Sciatic nerve (tissue), 2 donors: ENCODE measurements at regions not wholly inside any gene's neighbourhood (a gene's known extent, or its start where the extent isn't known, plus 50 kb on each side); places are given as distances from the start of the nearest gene placed in this dataset.
"Not testable (repeated sequence)": the region's sequence is repeated elsewhere in the genome, so short reads cannot be mapped to it uniquely, and the experiment has no call there.

Source experiments
- ATAC-seq: fragments of 200-7000 bp; cut with Tn5 transposase; one replicate; pipeline ENCODE4 v1.9.1; 2020; ENCODE audit warnings: mild to moderate bottlenecking, moderate library complexity
- DNase-seq: peaks from one replicate; pipeline ENCODE4 v3.0.0-alpha.2; 2020; ENCODE audit warnings: low spot score
- intact Hi-C: fragments of 100-400 bp; cut with DNase I; formaldehyde crosslinking; loops from one replicate; pipeline ENCODE4 v1.14.2; 2022
- donor health status: DM: no; HTN: no; CAD: no.
- donor health status: DM: no; HTN: no; CAD: no.

DNA sequence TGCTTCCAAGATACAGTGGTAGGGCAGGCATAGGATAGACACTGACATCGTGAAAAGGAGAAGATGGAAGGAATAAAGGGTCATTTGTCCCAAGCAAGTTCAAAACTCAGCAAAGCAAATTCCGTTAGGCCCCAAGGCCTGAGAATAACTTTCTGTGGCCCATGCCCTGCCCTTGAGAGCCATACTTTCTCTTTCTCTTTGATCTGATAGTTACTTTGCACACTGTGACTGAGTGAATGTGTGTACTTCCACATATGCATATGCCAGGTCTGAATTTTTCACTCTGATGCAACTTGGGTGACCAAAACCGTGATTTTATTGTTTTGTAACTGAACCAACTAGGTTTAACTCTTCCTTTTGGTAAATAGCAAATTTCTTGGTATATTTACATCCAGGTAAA is 371.5 kb downstream of the RAB38 start:
- DNase-seq (no peak), ATAC-seq (no peak)
- intact Hi-C loops: no loop called here

DNA sequence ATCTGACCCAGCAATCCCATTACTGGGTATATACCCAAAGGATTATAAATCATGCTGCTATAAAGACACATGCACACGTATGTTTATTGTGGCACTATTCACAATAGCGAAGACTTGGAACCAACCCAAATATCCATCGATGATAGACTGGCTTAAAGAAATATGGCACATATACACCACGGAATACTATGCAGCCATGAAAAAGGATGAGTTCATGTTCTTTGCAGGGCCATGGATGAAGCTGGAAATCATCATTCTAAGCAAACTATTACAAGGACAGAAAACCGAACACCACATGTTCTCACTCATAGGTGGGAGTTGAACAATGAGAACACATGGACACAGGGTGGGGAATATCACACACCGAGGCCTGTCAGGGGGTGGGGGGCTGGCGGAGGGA is 390.4 kb downstream of the RAB38 start:
- ATAC-seq, DNase-seq, intact Hi-C loops: not testable (repeated sequence)

DNA sequence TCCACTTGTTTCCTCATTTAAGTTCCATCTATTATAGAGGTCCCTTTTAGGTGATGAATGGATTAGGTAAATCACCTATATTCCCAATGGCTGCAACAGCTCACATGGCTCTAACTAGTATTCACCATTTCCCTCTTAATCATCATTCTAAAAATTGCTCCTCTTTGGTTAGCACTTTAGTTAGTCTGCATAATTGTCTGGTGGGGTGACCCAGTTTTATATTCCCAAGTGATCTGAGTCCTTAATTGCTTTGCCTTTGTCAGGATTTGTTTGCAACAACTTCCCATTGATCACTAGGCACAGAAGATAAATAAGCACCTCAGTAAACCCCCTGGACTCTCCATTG is 395.2 kb downstream of the RAB38 start:
- intact Hi-C loops: no loop called here
- DNase-seq (no peak), ATAC-seq (no peak)

DNA sequence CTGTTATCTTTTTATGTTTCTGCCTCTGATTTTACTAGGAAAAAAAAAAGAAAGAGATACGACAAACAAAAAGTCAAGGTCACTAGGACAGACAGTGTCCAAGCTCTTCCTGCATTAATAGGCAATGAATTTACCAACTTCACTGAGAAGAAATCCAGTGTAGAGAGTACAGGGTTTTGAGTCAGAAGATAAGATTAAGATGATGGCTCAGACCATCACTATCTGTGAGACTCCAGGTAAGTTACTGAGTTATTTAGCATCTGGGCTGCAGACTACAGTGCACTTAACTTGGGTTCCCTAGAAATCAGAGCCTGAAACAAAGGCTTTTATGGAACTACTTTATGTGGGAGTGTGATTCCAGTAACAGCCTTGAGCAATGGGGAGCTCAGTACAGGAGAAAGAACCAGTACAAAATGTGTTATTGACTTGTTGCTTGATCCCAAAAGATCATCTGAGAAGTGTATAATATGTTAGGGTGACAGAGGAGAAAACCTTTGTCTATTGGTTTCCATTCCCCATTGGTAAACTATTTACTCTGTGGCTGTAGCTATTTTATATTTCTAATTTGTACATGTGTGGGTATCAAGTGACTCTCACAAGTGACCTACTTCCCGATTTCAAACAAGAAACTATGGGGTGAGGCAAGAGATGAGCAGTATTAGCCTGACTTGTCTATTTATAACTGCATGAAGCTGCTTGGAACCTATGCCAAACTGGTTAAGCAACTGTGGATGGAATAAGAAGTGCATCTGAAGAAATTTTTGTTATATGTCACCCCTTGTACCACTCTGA is 395.8 kb downstream of the RAB38 start:
- intact Hi-C loops: no loop called here
- DNase-seq: no peak
- ATAC-seq: no peak

DNA sequence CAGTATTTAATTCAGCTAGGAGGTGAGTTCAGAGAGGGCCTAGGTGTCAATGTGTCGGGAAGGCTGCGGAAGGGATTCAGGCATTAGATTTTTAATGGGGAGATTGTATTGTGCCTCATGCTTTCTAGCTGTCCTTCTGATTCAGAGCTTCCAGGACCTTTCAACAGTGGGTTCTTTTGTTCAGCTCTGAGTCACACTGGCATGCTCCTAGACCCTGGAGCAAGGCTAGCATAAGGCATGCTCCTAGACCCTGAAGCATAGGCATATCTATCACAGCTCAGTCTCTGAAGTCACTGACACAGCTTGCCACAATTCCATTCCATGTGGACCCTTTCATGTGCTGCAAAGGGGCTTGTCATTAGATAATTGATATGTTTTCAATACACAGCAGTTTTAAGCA is 396.9 kb downstream of the RAB38 start:
- DNase-seq (no peak), ATAC-seq (no peak)
- intact Hi-C loops: no loop called here

DNA sequence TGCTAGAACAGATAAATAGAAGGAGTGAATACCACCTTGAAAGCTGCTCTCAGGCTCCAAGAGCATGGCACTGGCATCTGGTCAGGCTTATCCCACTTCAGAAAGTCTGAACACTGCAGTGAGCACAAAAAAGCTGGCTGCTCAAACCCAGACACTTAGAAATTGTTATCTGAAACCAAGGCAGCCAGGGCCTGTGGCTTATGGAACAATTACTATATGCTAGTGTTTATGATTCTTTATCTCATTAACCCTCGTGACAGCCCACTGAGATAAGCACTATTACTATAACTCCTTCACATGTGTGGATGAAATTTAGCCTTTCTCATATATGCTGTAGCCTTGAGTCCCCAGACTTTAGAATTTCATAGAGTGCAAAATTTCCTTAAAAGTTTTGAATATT is 400.2 kb downstream of the RAB38 start:
- ATAC-seq (no peak), DNase-seq (no peak)
- intact Hi-C loops: no loop called here

DNA sequence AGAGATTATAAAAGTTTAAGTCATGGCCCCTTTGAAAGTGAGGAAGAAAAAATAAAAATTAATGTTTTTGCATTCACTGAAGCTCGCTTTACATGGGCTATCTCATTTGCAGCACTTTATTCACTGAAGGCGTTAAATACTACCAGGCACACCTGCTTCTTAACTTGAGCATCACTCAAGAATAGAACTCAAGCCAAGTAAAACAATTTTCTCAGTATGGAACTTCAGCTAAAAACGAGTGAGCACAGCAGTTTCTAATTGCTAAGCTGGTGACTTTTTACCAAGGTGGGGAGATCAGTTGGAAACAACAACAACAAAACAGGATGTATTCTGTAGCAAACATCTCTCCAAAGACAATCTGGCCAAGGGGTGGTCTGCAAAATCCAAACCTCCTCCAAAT is 405.6 kb downstream of the RAB38 start:
- ATAC-seq: no peak
- no peak for DNase-seq
- intact Hi-C loops: no loop called here

DNA sequence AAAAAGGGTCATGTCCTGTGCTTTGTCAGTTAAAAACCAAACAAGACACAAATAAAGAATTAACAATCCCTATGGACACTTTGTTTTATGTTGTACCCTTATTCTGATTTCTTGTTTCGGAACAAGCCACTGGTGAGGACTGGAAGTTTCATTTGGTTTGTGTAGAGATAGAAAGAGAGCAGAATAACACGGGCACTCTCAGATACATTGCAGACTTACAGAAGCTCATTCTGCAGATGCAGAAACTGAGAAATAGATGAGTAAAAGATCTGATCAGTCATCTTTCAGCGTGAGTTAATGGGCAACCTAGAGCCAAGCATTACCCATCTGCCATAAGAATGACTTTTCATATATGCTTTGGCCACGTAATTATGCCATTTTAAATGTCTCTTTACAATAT is 407.6 kb downstream of the RAB38 start:
- DNase-seq (no peak), ATAC-seq (no peak)
- intact Hi-C loops: no loop called here

DNA sequence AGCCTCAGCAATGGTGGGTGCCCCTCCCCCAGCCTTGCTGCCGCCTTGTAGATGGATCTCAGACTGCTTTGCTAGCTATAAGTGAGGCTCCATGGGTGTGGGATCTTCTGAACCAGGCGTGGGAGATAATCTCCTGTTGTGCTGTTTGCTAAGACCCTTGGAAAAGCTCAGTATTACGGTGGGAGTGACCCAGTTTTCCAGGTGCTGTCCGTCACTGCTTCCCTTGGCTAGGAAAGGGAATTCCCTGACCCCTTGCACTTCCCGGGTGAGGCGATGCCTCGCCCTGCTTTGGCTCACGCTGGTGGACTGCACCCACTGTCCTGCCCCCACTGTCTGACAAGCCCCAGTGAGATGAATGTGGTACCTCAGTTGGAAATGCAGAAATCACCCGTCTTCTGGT is 411.2 kb downstream of the RAB38 start:
- intact Hi-C loops, ATAC-seq, DNase-seq: not testable (repeated sequence)

DNA sequence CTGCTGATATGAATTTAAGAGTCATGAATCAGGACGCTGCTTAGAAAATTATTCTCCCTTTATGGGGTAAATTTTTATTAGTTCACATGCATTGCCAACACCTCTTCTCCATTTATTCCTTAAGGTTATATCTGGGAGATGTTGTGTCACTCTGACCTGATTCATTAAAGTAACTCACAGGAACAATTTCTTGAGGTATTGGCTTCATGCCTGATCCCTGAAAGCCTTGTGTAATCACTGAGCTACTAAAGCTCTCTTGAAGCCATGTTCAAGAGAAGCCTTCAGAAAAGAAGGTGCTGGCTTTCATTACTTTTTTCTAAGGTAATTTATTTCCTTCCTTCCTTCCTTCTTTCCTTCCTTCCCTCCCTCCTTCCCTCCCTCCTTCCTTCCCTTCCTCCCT is 420.6 kb downstream of the RAB38 start:
- ATAC-seq: no peak
- intact Hi-C loops: no loop called here

DNA sequence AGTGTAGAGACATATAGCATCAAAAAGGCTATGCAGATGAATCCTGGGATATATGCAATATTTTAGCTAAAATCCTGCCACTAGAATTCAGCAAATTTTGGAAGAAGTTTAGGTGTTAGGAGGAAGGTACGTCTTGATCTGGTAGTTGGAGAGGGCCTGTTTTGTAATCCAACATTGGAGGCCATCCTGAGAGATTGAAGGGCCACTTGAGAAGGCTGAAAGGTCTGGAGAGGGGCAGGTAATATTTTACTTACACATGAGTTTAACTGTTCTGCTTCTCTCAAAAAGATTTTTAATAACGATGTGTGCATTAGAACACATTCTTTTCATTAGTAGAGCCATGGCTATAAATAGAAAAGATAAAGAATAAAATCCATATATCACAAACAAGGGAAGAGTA is 422.1 kb downstream of the RAB38 start:
- ATAC-seq (no peak), DNase-seq (no peak)
- intact Hi-C loops: no loop called here

More for the DNA sequence above, 420.6 kb downstream of the RAB38 start:
- no peak for DNase-seq

DNA sequence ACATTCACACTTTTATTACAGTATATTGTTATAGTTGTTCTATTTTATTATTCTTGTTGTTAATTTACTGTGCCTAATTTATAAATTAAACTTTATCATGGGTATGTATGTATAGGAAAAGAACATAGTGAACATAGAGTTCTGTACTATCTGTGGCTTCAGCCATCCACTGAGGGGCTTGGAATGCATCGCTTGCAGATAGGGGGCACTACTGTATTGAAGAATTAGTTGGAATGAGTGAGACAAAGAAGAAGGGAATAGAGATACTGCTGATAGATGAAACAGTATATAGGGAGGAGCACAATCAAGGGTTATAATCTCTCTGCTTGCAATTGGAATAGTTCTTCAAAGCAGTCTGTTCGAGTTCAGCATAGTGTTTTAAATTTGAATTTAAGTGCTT is 432.2 kb downstream of the RAB38 start:
- no peak for ATAC-seq
- intact Hi-C loops: no loop called here
- no peak for DNase-seq

DNA sequence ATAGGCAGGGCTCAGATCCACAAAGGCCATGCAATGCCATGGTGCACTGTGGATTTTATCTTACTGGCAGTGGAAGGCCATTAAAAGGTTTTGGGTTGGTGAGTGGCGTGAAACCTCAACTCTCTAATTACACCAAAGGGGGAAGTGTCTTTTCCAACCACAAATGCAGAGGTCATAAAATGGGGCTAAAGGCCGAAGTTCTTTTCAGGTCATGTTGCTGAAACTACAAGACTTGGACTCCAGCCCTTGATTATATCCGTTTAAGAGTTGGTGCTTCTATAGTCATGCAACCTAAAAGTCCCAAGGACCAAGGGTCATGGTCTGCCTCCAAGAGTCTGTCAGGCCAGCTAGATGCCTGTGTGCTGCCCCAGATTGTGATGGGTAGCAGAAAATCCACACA is 434.3 kb downstream of the RAB38 start:
- DNase-seq (no peak), ATAC-seq (no peak)
- intact Hi-C loops: no loop called here

DNA sequence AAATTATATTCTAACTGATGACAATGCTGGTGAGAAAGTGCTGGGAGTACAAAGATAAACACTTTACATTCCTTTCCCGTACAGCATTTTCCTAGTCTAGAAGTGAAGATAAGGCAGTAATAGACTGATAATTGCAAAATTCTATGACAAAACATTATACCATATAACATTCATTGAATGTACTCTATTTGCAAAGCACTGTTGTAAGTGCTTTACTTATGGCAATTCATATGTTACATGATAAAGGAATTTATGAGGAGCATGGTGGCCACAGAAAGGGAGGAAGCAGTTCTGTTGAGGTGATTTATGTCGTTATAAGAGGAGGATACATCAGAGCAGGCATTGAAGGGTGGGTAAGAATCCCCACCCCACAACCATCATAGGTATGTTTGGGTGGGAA is 434.8 kb downstream of the RAB38 start:
- DNase-seq (no peak), ATAC-seq (no peak)
- intact Hi-C loops: no loop called here

DNA sequence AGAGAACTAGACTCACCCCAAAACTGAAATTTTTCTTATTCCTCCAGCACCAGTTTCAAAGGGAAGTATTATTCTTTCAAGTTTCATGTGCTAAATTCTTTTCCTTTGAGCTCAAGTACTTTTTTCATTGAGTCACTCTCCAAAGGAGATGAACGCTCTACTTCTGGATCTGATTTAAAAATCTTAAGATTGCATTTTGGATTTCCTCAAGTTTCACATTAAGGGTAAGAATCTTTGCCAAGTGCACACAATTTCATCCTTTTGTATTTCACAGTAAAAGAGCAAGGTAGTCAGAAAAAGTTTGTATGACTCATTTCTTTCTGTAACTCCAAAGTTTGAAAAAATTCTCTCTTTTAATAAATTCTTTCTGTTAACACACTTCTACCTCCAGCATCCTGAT is 435.5 kb downstream of the RAB38 start:
- DNase-seq (no peak), ATAC-seq (no peak)
- intact Hi-C loops: no loop called here

DNA sequence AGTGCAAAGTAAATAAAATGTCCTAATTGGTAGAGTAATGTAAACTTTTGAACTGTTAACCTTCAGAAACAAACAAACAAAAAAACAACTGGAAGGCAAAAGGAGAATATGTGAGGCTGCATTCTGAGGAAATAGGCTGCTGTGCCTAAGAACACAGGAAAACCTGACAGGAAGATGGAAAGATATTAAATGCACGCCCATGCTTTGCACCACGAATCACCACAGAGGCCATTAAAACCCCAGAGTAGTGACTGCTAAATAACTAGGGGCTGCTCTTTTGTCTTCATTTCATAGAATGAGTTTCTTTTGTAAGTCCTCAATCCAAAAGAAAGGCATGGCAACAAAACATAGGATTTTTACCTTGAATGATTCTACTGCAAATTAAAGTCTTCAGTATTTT is 436.0 kb downstream of the RAB38 start:
- intact Hi-C loops: no loop called here
- ATAC-seq (no peak), DNase-seq (no peak)

DNA sequence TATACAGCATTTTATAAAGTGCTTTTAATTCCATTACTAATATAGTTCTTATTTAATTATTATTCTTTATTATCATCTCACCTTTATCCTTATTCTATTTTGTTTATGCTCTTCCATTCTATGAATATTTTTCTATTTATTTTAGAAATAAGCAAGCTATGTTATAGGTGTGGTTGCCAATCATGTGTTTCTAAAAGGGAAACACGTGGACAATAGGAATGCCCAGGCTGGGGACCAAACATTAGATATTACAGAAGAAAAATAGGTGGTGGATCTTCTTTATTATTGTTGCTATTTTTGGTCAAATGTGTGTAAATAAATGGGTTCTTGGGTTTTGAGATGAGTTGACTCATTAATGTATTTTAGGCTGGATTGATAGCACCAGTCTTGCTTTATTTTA is 438.3 kb downstream of the RAB38 start:
- intact Hi-C loops: no loop called here
- ATAC-seq: no peak
- DNase-seq: no peak

DNA sequence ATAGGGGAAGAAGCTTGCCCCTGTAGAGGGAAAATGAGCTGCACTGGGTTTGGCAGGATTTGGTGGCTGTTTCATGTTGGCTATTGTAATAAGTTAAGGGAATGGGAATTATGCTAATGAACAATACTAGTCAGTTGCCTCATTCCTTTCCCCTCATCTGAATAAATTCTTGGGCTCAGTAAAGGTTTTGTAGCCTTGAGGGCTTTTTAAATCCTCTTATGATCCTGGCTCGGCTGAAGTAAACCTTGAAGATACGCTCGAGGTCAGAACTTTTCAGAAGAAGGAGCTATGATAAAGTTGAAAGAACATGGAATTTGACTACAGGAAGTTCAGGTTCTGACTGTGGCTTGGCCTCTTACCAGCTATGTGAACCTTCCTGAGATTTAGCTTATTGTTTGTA is 448.7 kb downstream of the RAB38 start:
- DNase-seq (no peak), ATAC-seq (no peak)
- intact Hi-C loops: no loop called here

DNA sequence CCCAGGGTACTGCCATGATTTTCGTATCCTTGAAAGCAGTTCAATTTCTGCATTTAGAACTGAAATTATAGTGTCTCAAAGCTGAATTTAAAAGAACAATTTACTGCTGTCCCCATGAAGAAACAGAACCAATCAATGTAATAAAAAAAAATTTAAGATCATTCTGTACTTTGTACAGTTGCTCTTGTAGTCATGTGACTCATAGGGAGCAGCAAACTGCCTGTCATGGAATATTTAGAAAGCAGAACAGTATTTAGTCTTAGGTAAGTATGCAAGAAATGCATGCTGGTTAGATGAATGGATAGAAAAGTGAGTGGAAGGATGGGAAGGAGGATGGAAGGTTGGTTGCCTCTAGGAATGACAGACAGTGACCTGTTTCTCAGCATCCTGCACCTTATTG is 450.9 kb downstream of the RAB38 start:
- intact Hi-C loops: no loop called here
- no peak for DNase-seq
- no peak for ATAC-seq

DNA sequence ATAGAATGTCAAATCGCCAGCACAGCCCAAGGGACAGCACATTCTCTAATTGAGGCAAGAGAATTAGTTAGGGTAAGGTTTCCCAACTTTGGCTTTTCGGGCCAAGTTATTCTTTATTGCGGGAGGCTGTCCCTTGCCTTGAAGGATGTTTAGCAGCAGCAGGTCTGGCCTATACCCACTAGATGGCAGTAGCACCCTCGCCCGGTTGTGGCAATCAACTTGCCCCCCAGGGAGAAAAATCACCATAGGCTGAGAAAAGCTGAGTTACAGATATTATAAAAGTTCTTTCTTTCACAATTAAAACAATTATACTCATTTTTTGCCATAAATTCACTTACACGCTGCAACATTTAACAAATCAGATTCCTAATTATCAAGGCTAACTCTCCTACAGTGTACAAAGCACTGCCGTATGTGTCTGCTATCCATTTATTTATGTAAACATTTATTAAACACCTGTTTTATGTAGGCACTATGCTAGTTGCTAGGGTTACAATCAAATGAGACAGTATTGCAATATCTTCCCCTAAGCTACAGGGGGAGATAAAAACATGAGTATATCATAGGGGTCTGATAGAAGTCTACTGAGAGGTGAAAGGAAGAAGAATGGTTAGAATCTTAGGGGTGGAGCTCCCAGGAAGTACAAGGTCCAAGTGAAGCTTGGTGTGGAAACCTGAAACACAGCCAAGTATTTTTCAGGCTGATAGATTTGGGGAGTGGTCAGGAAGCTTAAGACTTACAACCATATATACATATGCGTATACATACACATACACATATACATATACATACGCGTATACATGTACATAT is 452.3 kb downstream of the RAB38 start:
- ATAC-seq (no peak), DNase-seq (no peak)
- intact Hi-C loops: no loop called here
